ENCODE measurements at regions not wholly inside any gene's neighbourhood (a gene's known extent, or its start where the extent isn't known, plus 50 kb on each side); places are given as distances from the start of the nearest gene placed in this dataset.

DNA sequence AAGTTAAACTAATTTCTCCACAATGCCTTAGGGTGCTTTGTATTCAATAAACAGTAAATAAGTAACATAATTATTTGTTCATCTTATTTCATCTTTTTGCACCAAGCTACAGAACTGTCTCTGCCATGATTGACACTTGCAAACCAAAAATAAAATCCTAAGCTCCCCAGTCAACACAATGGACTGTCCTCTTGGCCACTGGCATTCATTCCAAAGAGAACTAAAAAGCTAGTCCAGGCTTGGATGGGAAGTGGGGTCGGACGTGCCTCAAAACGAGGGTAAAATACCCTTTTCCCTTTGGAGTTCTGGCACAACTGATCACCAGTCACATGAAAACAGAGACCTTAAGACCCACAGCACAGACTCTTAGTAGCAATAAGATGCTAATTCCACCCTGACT lies 66.4 kb upstream of the THBS2 start:
- TF ChIP-seq, protein P1, sequence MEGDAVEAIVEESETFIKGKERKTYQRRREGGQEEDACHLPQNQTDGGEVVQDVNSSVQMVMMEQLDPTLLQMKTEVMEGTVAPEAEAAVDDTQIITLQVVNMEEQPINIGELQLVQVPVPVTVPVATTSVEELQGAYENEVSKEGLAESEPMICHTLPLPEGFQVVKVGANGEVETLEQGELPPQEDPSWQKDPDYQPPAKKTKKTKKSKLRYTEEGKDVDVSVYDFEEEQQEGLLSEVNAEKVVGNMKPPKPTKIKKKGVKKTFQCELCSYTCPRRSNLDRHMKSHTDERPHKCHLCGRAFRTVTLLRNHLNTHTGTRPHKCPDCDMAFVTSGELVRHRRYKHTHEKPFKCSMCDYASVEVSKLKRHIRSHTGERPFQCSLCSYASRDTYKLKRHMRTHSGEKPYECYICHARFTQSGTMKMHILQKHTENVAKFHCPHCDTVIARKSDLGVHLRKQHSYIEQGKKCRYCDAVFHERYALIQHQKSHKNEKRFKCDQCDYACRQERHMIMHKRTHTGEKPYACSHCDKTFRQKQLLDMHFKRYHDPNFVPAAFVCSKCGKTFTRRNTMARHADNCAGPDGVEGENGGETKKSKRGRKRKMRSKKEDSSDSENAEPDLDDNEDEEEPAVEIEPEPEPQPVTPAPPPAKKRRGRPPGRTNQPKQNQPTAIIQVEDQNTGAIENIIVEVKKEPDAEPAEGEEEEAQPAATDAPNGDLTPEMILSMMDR (IDR thresholded peaks at IDR 0.05 in 4 of 5, conservative IDR thresholded peaks at IDR 0.05 in 1 of 5), result no peak
- no peak for TF ChIP-seq POLR2A (IDR thresholded peaks at IDR 0.05)
